ENCODE measurements at regions not wholly inside any gene's neighbourhood (a gene's known extent, or its start where the extent isn't known, plus 50 kb on each side); places are given as distances from the start of the nearest gene placed in this dataset.

GRCh38 chr9:73011181-73011750, 58.4 kb upstream of the ALDH1A1 start:
- TF ChIP-seq POLR2A (IDR thresholded peaks at IDR 0.05; ENCODE audit: low read length), result no peak
- no peak for TF ChIP-seq GATA1 (IDR thresholded peaks at IDR 0.05; ENCODE audit: low read depth, low read length)

All from erythroblast (primary cell).